B cell (primary cell): ENCODE measurements at regions not wholly inside any gene's neighbourhood (a gene's known extent, or its start where the extent isn't known, plus 50 kb on each side); places are given as distances from the start of the nearest gene placed in this dataset.

Experiments
- ATAC-seq: fragments of 200-7000 bp; cut with Tn5 transposase; one replicate; pipeline ENCODE4 v1.10.0; 2021; ENCODE audit warnings: low read depth, mild to moderate bottlenecking, moderate number of reproducible peaks, moderate library complexity
- CTCF ChIA-PET: fragments of 350-600 bp; sonication (Branson Sonifier 250); formaldehyde crosslinking; loops from one replicate; lab custom pipeline; 2021; ENCODE audit warnings: antibody characterized with exemption, inconsistent platforms; lab: Charles Lee
- POLR2A ChIA-PET: fragments of 350-600 bp; sonication (Branson Sonifier 250); formaldehyde crosslinking; loops from one replicate; lab custom pipeline; 2021; ENCODE audit warnings: antibody characterized with exemption; lab: Charles Lee
- DNase-seq: peaks from one replicate; pipeline ENCODE4 v3.0.0; 2013
- H2AFZ ChIP-seq: 2 replicates; pipeline ENCODE4 v1.6.1; 2012; ENCODE audit warnings: mild to moderate bottlenecking, low read depth, low read length; ENCODE audit not compliant: insufficient read depth, poor library complexity, severe bottlenecking
- H3K27ac ChIP-seq, 2 donors: 1 replicate in 1 of 2; 2 replicates in 1 of 2; pipeline ENCODE4 v1.5.1; 2012 to 2013; ENCODE audit warnings: low read length in 2 of 2, mild to moderate bottlenecking in 2 of 2, moderate library complexity in 1 of 2
- H3K27me3 ChIP-seq, 4 experiments: fragments of 200-600 bp in 1 of 4; sonication (generic) in 1 of 4; replicated peaks in 1 of 4; 1 replicate in 2 of 4; 2 replicates in 2 of 4; pipeline versions ENCODE4 v1.6.1 to v1.7.0; 2013 to 2016; ENCODE audit warnings: low read length in 3 of 4, mild to moderate bottlenecking in 2 of 4, mixed read lengths in 1 of 4, moderate library complexity in 1 of 4; ENCODE audit not compliant: insufficient read depth in 4 of 4, control insufficient read depth in 3 of 4; ENCODE audit errors: control extremely low read depth in 1 of 4
- H3K36me3 ChIP-seq, 2 experiments: replicated peaks in 1 of 2; 1 replicate in 1 of 2; 2 replicates in 1 of 2; pipeline versions ENCODE4 v1.6.1 to v1.7.1; 2013; ENCODE audit warnings: low read length in 1 of 2; ENCODE audit not compliant: insufficient read depth in 2 of 2, control insufficient read depth in 1 of 2; ENCODE audit errors: control extremely low read depth in 1 of 2, extremely low read depth in 1 of 2
- H3K4me1 ChIP-seq, 2 donors: fragments of 200-600 bp in 1 of 2; sonication (generic) in 1 of 2; 1 replicate in 1 of 2; 2 replicates in 1 of 2; pipeline versions ENCODE4 v1.5.1 to v1.6.1; 2013 to 2017; ENCODE audit warnings: low read length in 2 of 2; ENCODE audit not compliant: control insufficient read depth in 2 of 2, insufficient read depth in 2 of 2
- H3K4me2 ChIP-seq: replicated peaks from 2 replicates; pipeline ENCODE3; 2012; ENCODE audit warnings: mild to moderate bottlenecking, low read depth, low read length; ENCODE audit not compliant: poor library complexity, severe bottlenecking
- H3K4me3 ChIP-seq, 5 experiments: fragments of 200-600 bp in 1 of 5; sonication (generic) in 1 of 5; 1 replicate in 3 of 5; 2 replicates in 2 of 5; pipeline versions ENCODE4 v1.5.1 to v1.7.0; 2011 to 2016; ENCODE audit warnings: low read length in 4 of 5, mild to moderate bottlenecking in 4 of 5, low read depth in 2 of 5, control low read depth in 1 of 5, moderate library complexity in 1 of 5; ENCODE audit not compliant: insufficient read depth in 1 of 5; ENCODE audit errors: control extremely low read depth in 1 of 5, extremely low read depth in 1 of 5
- H3K79me2 ChIP-seq: fragments of 200-600 bp; sonication (generic); one replicate; pipeline ENCODE4 v1.6.0; 2016; ENCODE audit warnings: low read length; ENCODE audit not compliant: control insufficient read depth, insufficient read depth
- H3K9ac ChIP-seq: fragments of 200-600 bp; sonication (generic); 2 replicates; pipeline ENCODE4 v1.6.1; 2017; ENCODE audit warnings: mild to moderate bottlenecking, low read length, moderate library complexity
- H3K9me3 ChIP-seq, 3 donors: one replicate each; pipeline versions ENCODE4 v1.6.1 to v1.7.1; 2013; ENCODE audit warnings: low read length in 2 of 3; ENCODE audit not compliant: control insufficient read depth in 2 of 3, insufficient read depth in 1 of 3; ENCODE audit errors: control extremely low read depth in 1 of 3
- H4K20me1 ChIP-seq: 2 replicates; pipeline ENCODE4 v1.6.0; 2012; ENCODE audit warnings: mild to moderate bottlenecking, low read length; ENCODE audit not compliant: insufficient read depth, control insufficient read depth, poor library complexity, severe bottlenecking
- H3K27ac Mint-ChIP-seq: one replicate; pipeline ENCODE4 v1.8.0; 2021; ENCODE audit warnings: mixed read lengths
- H3K27me3 Mint-ChIP-seq: one replicate; pipeline ENCODE4 v1.8.0; 2021; ENCODE audit warnings: mixed read lengths
- H3K4me1 Mint-ChIP-seq: one replicate; pipeline ENCODE4 v1.8.0; 2021; ENCODE audit warnings: mixed read lengths
- H3K4me3 Mint-ChIP-seq: one replicate; pipeline ENCODE4 v1.8.0; 2021; ENCODE audit warnings: mixed read lengths
- H3K9me3 Mint-ChIP-seq: one replicate; pipeline ENCODE4 v1.8.0; 2022; ENCODE audit warnings: mixed read lengths; ENCODE audit not compliant: insufficient read depth
- EZH2 ChIP-seq: IDR thresholded peaks from 2 replicates; pipeline ENCODE4 v1.6.1; 2012; ENCODE audit warnings: borderline replicate concordance, low read depth, mild to moderate bottlenecking, moderate library complexity, low read length; ENCODE audit not compliant: insufficient read depth, poor library complexity, severe bottlenecking
- WGBS: methylation state at CpG from one replicate; pipeline ENCODE4 v1.1.5; 2013; ENCODE audit warnings: missing lambda C conversion rate; ENCODE audit not compliant: insufficient coverage; 5-methylcytosine and 5-hydroxymethylcytosine counted together
- intact Hi-C: fragments of 100-400 bp; cut with micrococcal nuclease; formaldehyde crosslinking; loops from one replicate; pipeline ENCODE4 v1.10.0; 2022
- TF ChIP-seq, protein P1 (sequence below): fragments of 200-600 bp; IDR thresholded peaks from one replicate; pipeline ENCODE4 v1.8.0; 2022; ENCODE audit warnings: antibody characterized with exemption, mild to moderate bottlenecking

- CTCF ChIA-PET, result interaction anchor here (1.6 to 1.7 kb wide), 2 partner anchors 168 to 531 kb away, joined by 4 to 6 read pairs; no protein-coding TSS in a partner anchor
- Histone ChIP-seq H3K9ac (no peak overlapping the region), H3K4me1 (no peaks in the 10 kb centered on the region), H3K27ac (no peak overlapping the region), H3K4me2 (no peak overlapping the region), H4K20me1 (no peaks in the 10 kb centered on the region), H3K9me3 (peaks cover 1 to 3% (median 2%) of the 10 kb centered on the region in 3 donors), H2AFZ (no peak overlapping the region), H3K79me2 (no peaks in the 10 kb centered on the region), H3K4me3 (no peak overlapping the region), H3K27me3 (no peaks in the 10 kb centered on the region), H3K36me3 (no peaks in the 10 kb centered on the region)
- no peak for TF ChIP-seq EZH2
- TF ChIP-seq, protein P1, sequence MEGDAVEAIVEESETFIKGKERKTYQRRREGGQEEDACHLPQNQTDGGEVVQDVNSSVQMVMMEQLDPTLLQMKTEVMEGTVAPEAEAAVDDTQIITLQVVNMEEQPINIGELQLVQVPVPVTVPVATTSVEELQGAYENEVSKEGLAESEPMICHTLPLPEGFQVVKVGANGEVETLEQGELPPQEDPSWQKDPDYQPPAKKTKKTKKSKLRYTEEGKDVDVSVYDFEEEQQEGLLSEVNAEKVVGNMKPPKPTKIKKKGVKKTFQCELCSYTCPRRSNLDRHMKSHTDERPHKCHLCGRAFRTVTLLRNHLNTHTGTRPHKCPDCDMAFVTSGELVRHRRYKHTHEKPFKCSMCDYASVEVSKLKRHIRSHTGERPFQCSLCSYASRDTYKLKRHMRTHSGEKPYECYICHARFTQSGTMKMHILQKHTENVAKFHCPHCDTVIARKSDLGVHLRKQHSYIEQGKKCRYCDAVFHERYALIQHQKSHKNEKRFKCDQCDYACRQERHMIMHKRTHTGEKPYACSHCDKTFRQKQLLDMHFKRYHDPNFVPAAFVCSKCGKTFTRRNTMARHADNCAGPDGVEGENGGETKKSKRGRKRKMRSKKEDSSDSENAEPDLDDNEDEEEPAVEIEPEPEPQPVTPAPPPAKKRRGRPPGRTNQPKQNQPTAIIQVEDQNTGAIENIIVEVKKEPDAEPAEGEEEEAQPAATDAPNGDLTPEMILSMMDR, result peak; percentile 9
- peaks cover 3% of the 10 kb centered on the region for H3K4me1 Mint-ChIP-seq
- DNase-seq (peak; percentile 27), ATAC-seq (no peak)
- no peak overlapping the region for H3K4me3 Mint-ChIP-seq
- H3K27me3 Mint-ChIP-seq, result no peaks in the 10 kb centered on the region
- POLR2A ChIA-PET, result no interaction called here
- H3K9me3 Mint-ChIP-seq, result peaks cover 6% of the 10 kb centered on the region
- no peak overlapping the region for H3K27ac Mint-ChIP-seq
- intact Hi-C loops, result loop anchor here (1.0 to 5.0 kb wide), 2 partner anchors 170 to 534 kb away; no protein-coding TSS in a partner anchor
Observed at GRCh38 chrY:21091909-21092308, 336.0 kb downstream of the RPS4Y2 start.

GRCh38 chrY:21102507-21102906 lies 346.6 kb downstream of the RPS4Y2 start:
- Histone ChIP-seq H3K4me2 (no peak overlapping the region), H3K4me3 (no peak overlapping the region), H3K9me3 (no peaks in the 10 kb centered on the region), H3K27me3 (no peaks in the 10 kb centered on the region), H4K20me1 (no peaks in the 10 kb centered on the region), H3K27ac (no peak overlapping the region), H3K79me2 (no peaks in the 10 kb centered on the region), H2AFZ (no peak overlapping the region), H3K36me3 (no peaks in the 10 kb centered on the region), H3K9ac (no peak overlapping the region), H3K4me1 (no peaks in the 10 kb centered on the region)
- no CpG with 5 or more reads among the region's 2 CpGs for WGBS
- Mint-ChIP-seq H3K4me3 (no peak overlapping the region), H3K27ac (no peak overlapping the region), H3K9me3 (no peaks in the 10 kb centered on the region), H3K4me1 (peaks cover 12% of the 10 kb centered on the region), H3K27me3 (no peaks in the 10 kb centered on the region)
- TF ChIP-seq, protein P1, result no peak
- no peak for TF ChIP-seq EZH2
- DNase-seq (no peak), ATAC-seq (no peak)
- ChIA-PET POLR2A (no interaction called here), CTCF (no interaction called here)
- intact Hi-C loops, result no loop called here
